ENCODE measurements at regions not wholly inside any gene's neighbourhood (a gene's known extent, or its start where the extent isn't known, plus 50 kb on each side); places are given as distances from the start of the nearest gene placed in this dataset.

GRCh38 chr1:36729716-36730510 is 247.2 kb upstream of the CSF3R start:
- DNase-seq, result no peak
- TF ChIP-seq GATA1 (IDR thresholded peaks at IDR 0.05; ENCODE audit: low read depth, low read length) (no peak), POLR2A (IDR thresholded peaks at IDR 0.05; ENCODE audit: low read length) (no peak)

- TF ChIP-seq POLR2A (IDR thresholded peaks at IDR 0.05; ENCODE audit: low read length), result no peak
- no peak for TF ChIP-seq GATA1 (IDR thresholded peaks at IDR 0.05; ENCODE audit: low read depth, low read length)
- DNase-seq, result no peak
These were observed 246.6 kb upstream of the CSF3R start for GRCh38 chr1:36729289-36729688.

GRCh38 chr1:36728846-36729245 is 246.1 kb upstream of the CSF3R start:
- TF ChIP-seq GATA1 (IDR thresholded peaks at IDR 0.05; ENCODE audit: low read depth, low read length) (no peak), POLR2A (IDR thresholded peaks at IDR 0.05; ENCODE audit: low read length) (no peak)
- no peak for DNase-seq

GRCh38 chr1:36728051-36728450 is 245.3 kb upstream of the CSF3R start:
- DNase-seq, result no peak
- no peak for TF ChIP-seq POLR2A (IDR thresholded peaks at IDR 0.05; ENCODE audit: low read length)
- no peak for TF ChIP-seq GATA1 (IDR thresholded peaks at IDR 0.05; ENCODE audit: low read depth, low read length)

GRCh38 chr1:36725151-36725550 is 242.4 kb upstream of the CSF3R start:
- DNase-seq, result no peak
- TF ChIP-seq POLR2A (IDR thresholded peaks at IDR 0.05; ENCODE audit: low read length) (no peak), GATA1 (IDR thresholded peaks at IDR 0.05; ENCODE audit: low read depth, low read length) (no peak)

- TF ChIP-seq GATA1 (IDR thresholded peaks at IDR 0.05; ENCODE audit: low read depth, low read length) (no peak), POLR2A (IDR thresholded peaks at IDR 0.05; ENCODE audit: low read length) (no peak)
- no peak for DNase-seq
These were observed 241.1 kb upstream of the CSF3R start for GRCh38 chr1:36723813-36724212.

- TF ChIP-seq GATA1 (IDR thresholded peaks at IDR 0.05; ENCODE audit: low read depth, low read length) (no peak), POLR2A (IDR thresholded peaks at IDR 0.05; ENCODE audit: low read length) (no peak)
- DNase-seq, result no peak
These were observed 240.2 kb upstream of the CSF3R start for GRCh38 chr1:36722871-36723270.

GRCh38 chr1:36721261-36721660 is 238.5 kb upstream of the CSF3R start:
- DNase-seq, result no peak
- TF ChIP-seq POLR2A (IDR thresholded peaks at IDR 0.05; ENCODE audit: low read length), result no peak
- TF ChIP-seq GATA1 (IDR thresholded peaks at IDR 0.05; ENCODE audit: low read depth, low read length), result no peak

- no peak for DNase-seq
- no peak for TF ChIP-seq GATA1 (IDR thresholded peaks at IDR 0.05; ENCODE audit: low read depth, low read length)
- no peak for TF ChIP-seq POLR2A (IDR thresholded peaks at IDR 0.05; ENCODE audit: low read length)
These were observed 234.7 kb upstream of the CSF3R start for GRCh38 chr1:36717431-36717830.

GRCh38 chr1:36715797-36716196 is 233.1 kb upstream of the CSF3R start:
- no peak for DNase-seq
- TF ChIP-seq POLR2A (IDR thresholded peaks at IDR 0.05; ENCODE audit: low read length) (no peak), GATA1 (IDR thresholded peaks at IDR 0.05; ENCODE audit: low read depth, low read length) (no peak)

GRCh38 chr1:36714301-36714700 is 231.6 kb upstream of the CSF3R start:
- DNase-seq, result no peak
- TF ChIP-seq POLR2A (IDR thresholded peaks at IDR 0.05; ENCODE audit: low read length) (no peak), GATA1 (IDR thresholded peaks at IDR 0.05; ENCODE audit: low read depth, low read length) (no peak)

GRCh38 chr1:36711480-36711879 is 228.8 kb upstream of the CSF3R start:
- no peak for DNase-seq
- TF ChIP-seq POLR2A (IDR thresholded peaks at IDR 0.05; ENCODE audit: low read length) (no peak), GATA1 (IDR thresholded peaks at IDR 0.05; ENCODE audit: low read depth, low read length) (no peak)

- no peak for TF ChIP-seq GATA1 (IDR thresholded peaks at IDR 0.05; ENCODE audit: low read depth, low read length)
- no peak for TF ChIP-seq POLR2A (IDR thresholded peaks at IDR 0.05; ENCODE audit: low read length)
- no peak for DNase-seq
These were observed 228.2 kb upstream of the CSF3R start for GRCh38 chr1:36710951-36711350.

GRCh38 chr1:36709869-36710481 is 227.3 kb upstream of the CSF3R start:
- TF ChIP-seq GATA1 (IDR thresholded peaks at IDR 0.05; ENCODE audit: low read depth, low read length), result no peak
- TF ChIP-seq POLR2A (IDR thresholded peaks at IDR 0.05; ENCODE audit: low read length), result no peak

GRCh38 chr1:36708587-36708986 is 225.9 kb upstream of the CSF3R start:
- TF ChIP-seq GATA1 (IDR thresholded peaks at IDR 0.05; ENCODE audit: low read depth, low read length) (no peak), POLR2A (IDR thresholded peaks at IDR 0.05; ENCODE audit: low read length) (no peak)
- DNase-seq, result no peak

More at GRCh38 chr1:36709869-36710481, 227.3 kb upstream of the CSF3R start:
- DNase-seq, result no peak

Measured in erythroblast (primary cell).